ENCODE measurements at regions not wholly inside any gene's neighbourhood (a gene's known extent, or its start where the extent isn't known, plus 50 kb on each side); places are given as distances from the start of the nearest gene placed in this dataset.

- ATAC-seq (no peak), DNase-seq (ENCODE audit: low read depth, low spot score) (no peak)
- no peak overlapping the region for H3K27ac ChIP-seq (ENCODE audit: low read depth, low read length)
- no peak overlapping the region for H3K4me3 ChIP-seq (replicated peaks in 1 of 2; ENCODE audit: low read depth in 1 of 2, low read length in 2 of 2)
- intact Hi-C loops (cut with micrococcal nuclease), result no loop called here
- ChIA-PET RAD21 (ENCODE audit: low non-redundant PET in 1 of 2, low total read pairs in 2 of 2, uncharacterized antibody in 2 of 2, unreplicated experiment in 2 of 2) (no interaction called here), POLR2A (no interaction called here), CTCF (no interaction called here)
- H4K20me1 ChIP-seq (ENCODE audit: insufficient read depth), result no peaks in the 10 kb centered on the region
- peaks cover 33% of the 10 kb centered on the region for H3K27me3 ChIP-seq (ENCODE audit: insufficient read depth, low read length)
- no peak overlapping the region for H3K4me2 ChIP-seq (ENCODE audit: low read length)
- no peak overlapping the region for H3K9ac ChIP-seq (ENCODE audit: low read length)
- H3K9me2 ChIP-seq (ENCODE audit: insufficient read depth), result no peaks in the 10 kb centered on the region
- no peaks in the 10 kb centered on the region for H3K36me3 ChIP-seq (ENCODE audit: control insufficient read depth in 1 of 2, insufficient read depth in 2 of 2, low read length in 2 of 2)
- no peaks in the 10 kb centered on the region for H3K4me1 ChIP-seq (ENCODE audit: control insufficient read depth in 1 of 2, insufficient read depth in 2 of 2, low read length in 2 of 2)
- TF ChIP-seq REST (IDR thresholded peaks at IDR 0.05; ENCODE audit: low read depth), result no peak
- TF ChIP-seq CTCF (IDR thresholded peaks at IDR 0.05 in 2 of 3, conservative IDR thresholded peaks at IDR 0.05 in 1 of 3; ENCODE audit: borderline replicate concordance in 1 of 3, insufficient read depth in 1 of 3, low read depth in 2 of 3, low read length in 2 of 3), result no peak
- no peak for TF ChIP-seq POLR2A (IDR thresholded peaks at IDR 0.05; ENCODE audit: borderline replicate concordance, extremely low read depth, insufficient read depth, insufficient read length)
- TF ChIP-seq SRF (IDR thresholded peaks at IDR 0.05; ENCODE audit: low read depth), result no peak
- TF ChIP-seq POLR2AphosphoS5 (IDR thresholded peaks at IDR 0.05; ENCODE audit: low read depth, low read length), result no peak
- no peak for TF ChIP-seq ZNF274 (IDR thresholded peaks at IDR 0.05; ENCODE audit: low read depth, low read length)
- no peak for TF ChIP-seq ATF3 (IDR thresholded peaks at IDR 0.05)
- no peak for TF ChIP-seq EGR1 (IDR thresholded peaks at IDR 0.05; ENCODE audit: low read depth)
- TF ChIP-seq EZH2phosphoT487 (IDR thresholded peaks at IDR 0.05; ENCODE audit: borderline replicate concordance), result no peak
- no peak for TF ChIP-seq JUND (IDR thresholded peaks at IDR 0.05)
- TF ChIP-seq CBX3 (IDR thresholded peaks at IDR 0.05; ENCODE audit: low read depth), result no peak
- TF ChIP-seq FOSL1 (IDR thresholded peaks at IDR 0.05; ENCODE audit: low read depth), result no peak
- no peak for TF ChIP-seq ELF1 (IDR thresholded peaks at IDR 0.05; ENCODE audit: borderline replicate concordance, low read depth)
- TF ChIP-seq SP1 (IDR thresholded peaks at IDR 0.05; ENCODE audit: low read depth), result no peak
- TF ChIP-seq EZH2 (IDR thresholded peaks at IDR 0.05), result no peak
- no peak for TF ChIP-seq YY1 (IDR thresholded peaks at IDR 0.05; ENCODE audit: extremely low read depth, insufficient replicate concordance, low read depth, low read length)
- no peaks in the 10 kb centered on the region for H3K79me2 ChIP-seq (ENCODE audit: insufficient read depth, low read length)
- H3K9me3 ChIP-seq (ENCODE audit: control insufficient read depth in 1 of 2, insufficient read depth in 1 of 2, low read depth in 1 of 2, low read length in 2 of 2), result no peaks in the 10 kb centered on the region
- no peak overlapping the region for H2AFZ ChIP-seq (ENCODE audit: low read depth, low read length, poor library complexity, severe bottlenecking)
- BruUV-seq (replicated peaks), result no TSS peak
Observed at GRCh38 chr3:150067561-150067960, 96.9 kb upstream of the PFN2 start.

Data from HCT116 (cell line).